GM12878 (cell line): ENCODE measurements at regions not wholly inside any gene's neighbourhood (a gene's known extent, or its start where the extent isn't known, plus 50 kb on each side); places are given as distances from the start of the nearest gene placed in this dataset.

ENCODE experiments used
- ATAC-seq: fragments of 200-7000 bp; cut with Tn5 transposase; 3 replicates; pipeline ENCODE4 v1.9.1; 2020; ENCODE audit warnings: mild to moderate bottlenecking, moderate library complexity
- BruUV-seq: library from RNA; stranded (reverse); fragments of 400-500 nt; replicated peaks from 2 replicates; lab custom pipeline; 2021; lab: Mats Ljungman, UMichigan
- CTCF ChIA-PET: fragments of 300-600 bp; sonication (Branson Sonifier 250); formaldehyde crosslinking; extraction: SDS; loops from one replicate; lab custom pipeline; 2021; ENCODE audit warnings: inconsistent platforms; lab: Yijun Ruan, JAX
- POLR2A ChIA-PET: fragments of 350-600 bp; formaldehyde crosslinking; extraction: SDS; loops from one replicate; lab custom pipeline; 2021; ENCODE audit warnings: inconsistent platforms; lab: Charles Lee
- RAD21 ChIA-PET: fragments of 300-600 bp; sonication (Branson Sonifier 250); formaldehyde crosslinking; loops from one replicate; lab custom pipeline; 2023; ENCODE audit warnings: antibody characterized with exemption; ENCODE audit not compliant: unreplicated experiment; lab: Charles Lee
- SMC1A ChIA-PET: fragments of 300-600 bp; sonication (Branson Sonifier 250); formaldehyde crosslinking; loops from one replicate; lab custom pipeline; 2023; ENCODE audit not compliant: unreplicated experiment, uncharacterized antibody; lab: Charles Lee
- DNase-seq: peaks from one replicate; pipeline ENCODE4 v3.0.0-alpha.2; 2011; ENCODE audit warnings: low read depth, low spot score
- FAIRE-seq: peaks from 3 replicates; lab custom pipeline; 2011; peaks lifted over from hg19 to GRCh38; lab: Jason Lieb, UNC
- H2AFZ ChIP-seq: 2 replicates; pipeline ENCODE4 v1.6.0; 2011; ENCODE audit warnings: low read depth, low read length, control low read depth; ENCODE audit not compliant: control insufficient read depth
- H3K27ac ChIP-seq: 2 replicates; pipeline ENCODE4 v1.5.1; 2011; ENCODE audit warnings: control low read depth; ENCODE audit not compliant: control insufficient read depth, insufficient read depth
- H3K27me3 ChIP-seq, 2 experiments: replicated peaks in 1 of 2; 2 replicates each; pipeline versions ENCODE4 v1.6.0 to v1.6.1; 2011; ENCODE audit warnings: low read length in 1 of 2; ENCODE audit not compliant: control insufficient read depth in 2 of 2, insufficient read depth in 2 of 2
- H3K36me3 ChIP-seq, 2 experiments: 2 replicates each; pipeline ENCODE4 v1.5.1; 2011; ENCODE audit warnings: low read length in 1 of 2; ENCODE audit not compliant: control insufficient read depth in 2 of 2, insufficient read depth in 2 of 2
- H3K4me1 ChIP-seq: 2 replicates; pipeline ENCODE4 v1.6.1; 2011; ENCODE audit warnings: mild to moderate bottlenecking, low read length, moderate library complexity, mixed read lengths; ENCODE audit not compliant: control insufficient read depth, insufficient read depth
- H3K4me2 ChIP-seq: 2 replicates; pipeline ENCODE4 v1.6.0; 2011; ENCODE audit warnings: control low read depth; ENCODE audit not compliant: control insufficient read depth, insufficient read depth
- H3K4me3 ChIP-seq: fragments of 200-600 bp; sonication (generic); 2 replicates; pipeline ENCODE4 v1.5.1; 2016
- H3K79me2 ChIP-seq: 2 replicates; pipeline ENCODE4 v1.6.0; 2011; ENCODE audit warnings: low read length; ENCODE audit not compliant: control insufficient read depth, insufficient read depth
- H3K9ac ChIP-seq: 2 replicates; pipeline ENCODE4 v1.8.0; 2011; ENCODE audit warnings: low read length, control low read depth, mixed read lengths; ENCODE audit not compliant: control insufficient read depth, insufficient read depth
- H3K9me3 ChIP-seq: replicated peaks from 3 replicates; pipeline ENCODE4 v1.5.1; 2011; ENCODE audit warnings: mild to moderate bottlenecking, low read length; ENCODE audit not compliant: control insufficient read depth, insufficient read depth
- H4K20me1 ChIP-seq: 2 replicates; pipeline ENCODE4 v1.6.0; 2011; ENCODE audit not compliant: control insufficient read depth, insufficient read depth
- CREB1 ChIP-seq: IDR thresholded peaks from 2 replicates; pipeline ENCODE4 v1.6.1; 2012; ENCODE audit warnings: low read depth, mild to moderate bottlenecking, inconsistent platforms
- EP300 ChIP-seq, 2 experiments: fragments of 150-350 bp in 1 of 2; IDR thresholded peaks; 2 replicates each; pipeline ENCODE4 v1.6.1; 2011 to 2012; ENCODE audit warnings: low read depth in 2 of 2, low read length in 2 of 2, borderline replicate concordance in 1 of 2, improper control_type of control experiment in 1 of 2, inconsistent platforms in 1 of 2; ENCODE audit not compliant: control insufficient read depth in 1 of 2
- FOXK2 ChIP-seq: fragments of 450-650 bp; IDR thresholded peaks from 2 replicates; pipeline ENCODE4 v1.6.1; 2017; ENCODE audit warnings: mild to moderate bottlenecking, moderate library complexity
- MTA2 ChIP-seq: fragments of 450-650 bp; IDR thresholded peaks from 2 replicates; pipeline ENCODE4 v1.6.1; 2016; ENCODE audit warnings: low read depth, mild to moderate bottlenecking, moderate library complexity
- NFXL1 ChIP-seq: fragments of 450-650 bp; IDR thresholded peaks from 2 replicates; pipeline ENCODE4 v1.6.1; 2017; ENCODE audit warnings: antibody characterized with exemption, mild to moderate bottlenecking, borderline replicate concordance
- PAX8 ChIP-seq: fragments of 450-650 bp; IDR thresholded peaks from 2 replicates; pipeline ENCODE4 v1.6.1; 2017; ENCODE audit warnings: mild to moderate bottlenecking, moderate library complexity
- RCOR1 ChIP-seq: conservative IDR thresholded peaks from 2 replicates; pipeline ENCODE4 v1.6.1; 2012; ENCODE audit warnings: low read depth, low read length, improper control_type of control experiment
- SIX5 ChIP-seq: IDR thresholded peaks from 2 replicates; pipeline ENCODE4 v1.6.1; 2011; ENCODE audit warnings: mild to moderate bottlenecking, low read depth, low read length, moderate library complexity; ENCODE audit not compliant: severe bottlenecking
- ZSCAN29 ChIP-seq: fragments of 450-650 bp; IDR thresholded peaks from 2 replicates; pipeline ENCODE4 v1.6.1; 2017; ENCODE audit warnings: mild to moderate bottlenecking, moderate library complexity
- WGBS: methylation state at CpG from one replicate; pipeline ENCODE4 v1.1.6; 2016; ENCODE audit warnings: low lambda C conversion rate; ENCODE audit not compliant: insufficient replicate concordance, insufficient coverage; ENCODE audit errors: missing lambda C conversion rate; 5-methylcytosine and 5-hydroxymethylcytosine counted together
- in situ Hi-C: fragments of 300-500 bp; cut with MboI; formaldehyde crosslinking; loops from 9 replicates; pipeline ENCODE4 v1.14.3; 2018; ENCODE audit warnings: mixed read lengths
- intact Hi-C: fragments of 100-400 bp; cut with micrococcal nuclease; formaldehyde crosslinking; loops from one replicate; pipeline ENCODE4 v1.14.2; 2022; ENCODE audit not compliant: unreplicated experiment
- TF ChIP-seq, protein P1 (sequence below): IDR thresholded peaks from 2 replicates; pipeline ENCODE4 v1.6.1; 2012; ENCODE audit warnings: low read length, inconsistent platforms
- TF ChIP-seq, protein P2 (sequence below): fragments of 450-650 bp; IDR thresholded peaks from 2 replicates; pipeline ENCODE4 v1.6.1; 2016; ENCODE audit warnings: mild to moderate bottlenecking
- TF ChIP-seq, protein P3 (sequence below): fragments of 450-650 bp; formaldehyde crosslinking; IDR thresholded peaks from 2 replicates; pipeline ENCODE4 v1.4.0; 2020; ENCODE audit warnings: mild to moderate bottlenecking, moderate library complexity

DNA sequence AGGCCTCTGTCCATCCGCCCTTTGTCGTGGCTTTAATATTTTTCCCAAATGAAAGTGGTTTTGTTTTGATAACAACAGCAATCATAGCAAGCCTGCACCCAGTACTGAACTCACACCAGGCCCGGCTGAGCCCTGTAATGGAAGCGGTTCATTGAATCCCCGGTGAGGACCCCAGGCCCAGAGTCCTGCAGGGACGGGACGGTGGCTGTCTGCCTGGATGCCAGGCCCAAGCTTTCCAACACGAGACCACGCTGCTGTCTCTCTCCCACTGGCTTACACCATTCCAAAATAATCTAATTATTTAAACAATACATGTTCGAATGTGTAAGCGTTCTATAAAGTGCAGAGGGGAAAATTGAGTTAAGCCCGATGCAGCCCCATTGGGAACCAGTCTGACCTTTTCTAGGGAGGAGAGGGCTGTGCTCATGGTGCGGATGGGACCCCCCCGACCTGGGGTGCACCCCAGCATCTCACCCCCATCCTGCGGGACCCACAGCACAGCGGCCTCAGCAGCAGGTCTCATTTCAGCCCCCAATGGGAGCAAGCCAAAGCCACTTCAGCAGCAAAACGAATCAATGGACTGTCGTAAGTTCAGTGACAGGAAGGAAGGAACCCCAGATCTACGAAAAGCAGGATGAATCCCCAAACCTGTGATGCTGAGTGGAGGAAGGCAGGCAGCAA lies 1046.9 kb downstream of the BRD1 start:
- Histone ChIP-seq H3K79me2 (no peaks in the 10 kb centered on the region), H3K9ac (no peak overlapping the region), H3K36me3 (no peaks in the 10 kb centered on the region), H3K9me3 (no peaks in the 10 kb centered on the region; the same call in 2 of the 3 replicates), H3K27me3 (no peaks in the 10 kb centered on the region), H4K20me1 (no peaks in the 10 kb centered on the region), H3K4me3 (no peak overlapping the region), H2AFZ (no peak overlapping the region), H3K4me2 (no peak overlapping the region), H3K4me1 (no peaks in the 10 kb centered on the region), H3K27ac (no peak overlapping the region)
- ChIA-PET SMC1A (no interaction called here), RAD21 (no interaction called here), CTCF (no interaction called here), POLR2A (no interaction called here)
- no peak for ATAC-seq
- 35% methylated on average over 19 of the region's 19 CpGs for WGBS
- DNase-seq: no peak
- no peak for FAIRE-seq
- intact Hi-C loops: no loop called here
- no peak for TF ChIP-seq CREB1
- TF ChIP-seq SIX5: no peak
- TF ChIP-seq MTA2: no peak
- TF ChIP-seq RCOR1: no peak
- no peak for TF ChIP-seq EP300 (IDR thresholded peaks at IDR 0.05; ENCODE audit: borderline replicate concordance in 1 of 2, control insufficient read depth in 1 of 2, low read depth in 2 of 2, low read length in 2 of 2)
- TF ChIP-seq, protein P1, sequence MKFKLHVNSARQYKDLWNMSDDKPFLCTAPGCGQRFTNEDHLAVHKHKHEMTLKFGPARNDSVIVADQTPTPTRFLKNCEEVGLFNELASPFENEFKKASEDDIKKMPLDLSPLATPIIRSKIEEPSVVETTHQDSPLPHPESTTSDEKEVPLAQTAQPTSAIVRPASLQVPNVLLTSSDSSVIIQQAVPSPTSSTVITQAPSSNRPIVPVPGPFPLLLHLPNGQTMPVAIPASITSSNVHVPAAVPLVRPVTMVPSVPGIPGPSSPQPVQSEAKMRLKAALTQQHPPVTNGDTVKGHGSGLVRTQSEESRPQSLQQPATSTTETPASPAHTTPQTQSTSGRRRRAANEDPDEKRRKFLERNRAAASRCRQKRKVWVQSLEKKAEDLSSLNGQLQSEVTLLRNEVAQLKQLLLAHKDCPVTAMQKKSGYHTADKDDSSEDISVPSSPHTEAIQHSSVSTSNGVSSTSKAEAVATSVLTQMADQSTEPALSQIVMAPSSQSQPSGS: no peak
- TF ChIP-seq, protein P2, sequence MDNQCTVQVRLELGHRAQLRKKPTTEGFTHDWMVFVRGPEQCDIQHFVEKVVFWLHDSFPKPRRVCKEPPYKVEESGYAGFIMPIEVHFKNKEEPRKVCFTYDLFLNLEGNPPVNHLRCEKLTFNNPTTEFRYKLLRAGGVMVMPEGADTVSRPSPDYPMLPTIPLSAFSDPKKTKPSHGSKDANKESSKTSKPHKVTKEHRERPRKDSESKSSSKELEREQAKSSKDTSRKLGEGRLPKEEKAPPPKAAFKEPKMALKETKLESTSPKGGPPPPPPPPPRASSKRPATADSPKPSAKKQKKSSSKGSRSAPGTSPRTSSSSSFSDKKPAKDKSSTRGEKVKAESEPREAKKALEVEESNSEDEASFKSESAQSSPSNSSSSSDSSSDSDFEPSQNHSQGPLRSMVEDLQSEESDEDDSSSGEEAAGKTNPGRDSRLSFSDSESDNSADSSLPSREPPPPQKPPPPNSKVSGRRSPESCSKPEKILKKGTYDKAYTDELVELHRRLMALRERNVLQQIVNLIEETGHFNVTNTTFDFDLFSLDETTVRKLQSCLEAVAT: no peak
- TF ChIP-seq ZSCAN29: no peak
- no peak for TF ChIP-seq FOXK2
- TF ChIP-seq NFXL1: no peak
- TF ChIP-seq, protein P3, sequence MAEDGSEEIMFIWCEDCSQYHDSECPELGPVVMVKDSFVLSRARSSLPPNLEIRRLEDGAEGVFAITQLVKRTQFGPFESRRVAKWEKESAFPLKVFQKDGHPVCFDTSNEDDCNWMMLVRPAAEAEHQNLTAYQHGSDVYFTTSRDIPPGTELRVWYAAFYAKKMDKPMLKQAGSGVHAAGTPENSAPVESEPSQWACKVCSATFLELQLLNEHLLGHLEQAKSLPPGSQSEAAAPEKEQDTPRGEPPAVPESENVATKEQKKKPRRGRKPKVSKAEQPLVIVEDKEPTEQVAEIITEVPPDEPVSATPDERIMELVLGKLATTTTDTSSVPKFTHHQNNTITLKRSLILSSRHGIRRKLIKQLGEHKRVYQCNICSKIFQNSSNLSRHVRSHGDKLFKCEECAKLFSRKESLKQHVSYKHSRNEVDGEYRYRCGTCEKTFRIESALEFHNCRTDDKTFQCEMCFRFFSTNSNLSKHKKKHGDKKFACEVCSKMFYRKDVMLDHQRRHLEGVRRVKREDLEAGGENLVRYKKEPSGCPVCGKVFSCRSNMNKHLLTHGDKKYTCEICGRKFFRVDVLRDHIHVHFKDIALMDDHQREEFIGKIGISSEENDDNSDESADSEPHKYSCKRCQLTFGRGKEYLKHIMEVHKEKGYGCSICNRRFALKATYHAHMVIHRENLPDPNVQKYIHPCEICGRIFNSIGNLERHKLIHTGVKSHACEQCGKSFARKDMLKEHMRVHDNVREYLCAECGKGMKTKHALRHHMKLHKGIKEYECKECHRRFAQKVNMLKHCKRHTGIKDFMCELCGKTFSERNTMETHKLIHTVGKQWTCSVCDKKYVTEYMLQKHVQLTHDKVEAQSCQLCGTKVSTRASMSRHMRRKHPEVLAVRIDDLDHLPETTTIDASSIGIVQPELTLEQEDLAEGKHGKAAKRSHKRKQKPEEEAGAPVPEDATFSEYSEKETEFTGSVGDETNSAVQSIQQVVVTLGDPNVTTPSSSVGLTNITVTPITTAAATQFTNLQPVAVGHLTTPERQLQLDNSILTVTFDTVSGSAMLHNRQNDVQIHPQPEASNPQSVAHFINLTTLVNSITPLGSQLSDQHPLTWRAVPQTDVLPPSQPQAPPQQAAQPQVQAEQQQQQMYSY (CRISPR knock-in tag): no peak
- no peak for TF ChIP-seq PAX8
- in situ Hi-C loops: no loop called here
- BruUV-seq: no TSS peak
